B cell (primary cell): ENCODE measurements at regions not wholly inside any gene's neighbourhood (a gene's known extent, or its start where the extent isn't known, plus 50 kb on each side); places are given as distances from the start of the nearest gene placed in this dataset.

Experiments used
- ATAC-seq: fragments of 200-7000 bp; cut with Tn5 transposase; one replicate; pipeline ENCODE4 v1.10.0; 2021; ENCODE audit warnings: low read depth, mild to moderate bottlenecking, moderate number of reproducible peaks, moderate library complexity
- CTCF ChIA-PET: fragments of 350-600 bp; sonication (Branson Sonifier 250); formaldehyde crosslinking; loops from one replicate; lab custom pipeline; 2021; ENCODE audit warnings: antibody characterized with exemption, inconsistent platforms; lab: Charles Lee
- POLR2A ChIA-PET: fragments of 350-600 bp; sonication (Branson Sonifier 250); formaldehyde crosslinking; loops from one replicate; lab custom pipeline; 2021; ENCODE audit warnings: antibody characterized with exemption; lab: Charles Lee
- DNase-seq: peaks from one replicate; pipeline ENCODE4 v3.0.0; 2013
- H2AFZ ChIP-seq: 2 replicates; pipeline ENCODE4 v1.6.1; 2012; ENCODE audit warnings: mild to moderate bottlenecking, low read depth, low read length; ENCODE audit not compliant: insufficient read depth, poor library complexity, severe bottlenecking
- H3K27ac ChIP-seq, 2 donors: 1 replicate in 1 of 2; 2 replicates in 1 of 2; pipeline ENCODE4 v1.5.1; 2012 to 2013; ENCODE audit warnings: low read length in 2 of 2, mild to moderate bottlenecking in 2 of 2, moderate library complexity in 1 of 2
- H3K27me3 ChIP-seq, 4 experiments: fragments of 200-600 bp in 1 of 4; sonication (generic) in 1 of 4; replicated peaks in 1 of 4; 1 replicate in 2 of 4; 2 replicates in 2 of 4; pipeline versions ENCODE4 v1.6.1 to v1.7.0; 2013 to 2016; ENCODE audit warnings: low read length in 3 of 4, mild to moderate bottlenecking in 2 of 4, mixed read lengths in 1 of 4, moderate library complexity in 1 of 4; ENCODE audit not compliant: insufficient read depth in 4 of 4, control insufficient read depth in 3 of 4; ENCODE audit errors: control extremely low read depth in 1 of 4
- H3K36me3 ChIP-seq, 2 experiments: replicated peaks in 1 of 2; 1 replicate in 1 of 2; 2 replicates in 1 of 2; pipeline versions ENCODE4 v1.6.1 to v1.7.1; 2013; ENCODE audit warnings: low read length in 1 of 2; ENCODE audit not compliant: insufficient read depth in 2 of 2, control insufficient read depth in 1 of 2; ENCODE audit errors: control extremely low read depth in 1 of 2, extremely low read depth in 1 of 2
- H3K4me1 ChIP-seq, 2 donors: fragments of 200-600 bp in 1 of 2; sonication (generic) in 1 of 2; 1 replicate in 1 of 2; 2 replicates in 1 of 2; pipeline versions ENCODE4 v1.5.1 to v1.6.1; 2013 to 2017; ENCODE audit warnings: low read length in 2 of 2; ENCODE audit not compliant: control insufficient read depth in 2 of 2, insufficient read depth in 2 of 2
- H3K4me2 ChIP-seq: replicated peaks from 2 replicates; pipeline ENCODE3; 2012; ENCODE audit warnings: mild to moderate bottlenecking, low read depth, low read length; ENCODE audit not compliant: poor library complexity, severe bottlenecking
- H3K4me3 ChIP-seq, 5 experiments: fragments of 200-600 bp in 1 of 5; sonication (generic) in 1 of 5; 1 replicate in 3 of 5; 2 replicates in 2 of 5; pipeline versions ENCODE4 v1.5.1 to v1.7.0; 2011 to 2016; ENCODE audit warnings: low read length in 4 of 5, mild to moderate bottlenecking in 4 of 5, low read depth in 2 of 5, control low read depth in 1 of 5, moderate library complexity in 1 of 5; ENCODE audit not compliant: insufficient read depth in 1 of 5; ENCODE audit errors: control extremely low read depth in 1 of 5, extremely low read depth in 1 of 5
- H3K79me2 ChIP-seq: fragments of 200-600 bp; sonication (generic); one replicate; pipeline ENCODE4 v1.6.0; 2016; ENCODE audit warnings: low read length; ENCODE audit not compliant: control insufficient read depth, insufficient read depth
- H3K9ac ChIP-seq: fragments of 200-600 bp; sonication (generic); 2 replicates; pipeline ENCODE4 v1.6.1; 2017; ENCODE audit warnings: mild to moderate bottlenecking, low read length, moderate library complexity
- H3K9me3 ChIP-seq, 3 donors: one replicate each; pipeline versions ENCODE4 v1.6.1 to v1.7.1; 2013; ENCODE audit warnings: low read length in 2 of 3; ENCODE audit not compliant: control insufficient read depth in 2 of 3, insufficient read depth in 1 of 3; ENCODE audit errors: control extremely low read depth in 1 of 3
- H4K20me1 ChIP-seq: 2 replicates; pipeline ENCODE4 v1.6.0; 2012; ENCODE audit warnings: mild to moderate bottlenecking, low read length; ENCODE audit not compliant: insufficient read depth, control insufficient read depth, poor library complexity, severe bottlenecking
- H3K27ac Mint-ChIP-seq: one replicate; pipeline ENCODE4 v1.8.0; 2021; ENCODE audit warnings: mixed read lengths
- H3K27me3 Mint-ChIP-seq: one replicate; pipeline ENCODE4 v1.8.0; 2021; ENCODE audit warnings: mixed read lengths
- H3K4me1 Mint-ChIP-seq: one replicate; pipeline ENCODE4 v1.8.0; 2021; ENCODE audit warnings: mixed read lengths
- H3K4me3 Mint-ChIP-seq: one replicate; pipeline ENCODE4 v1.8.0; 2021; ENCODE audit warnings: mixed read lengths
- H3K9me3 Mint-ChIP-seq: one replicate; pipeline ENCODE4 v1.8.0; 2022; ENCODE audit warnings: mixed read lengths; ENCODE audit not compliant: insufficient read depth
- CTCF ChIP-seq: fragments of 200-600 bp; IDR thresholded peaks from one replicate; pipeline ENCODE4 v1.8.0; 2022; ENCODE audit warnings: antibody characterized with exemption, mild to moderate bottlenecking
- EZH2 ChIP-seq: IDR thresholded peaks from 2 replicates; pipeline ENCODE4 v1.6.1; 2012; ENCODE audit warnings: borderline replicate concordance, low read depth, mild to moderate bottlenecking, moderate library complexity, low read length; ENCODE audit not compliant: insufficient read depth, poor library complexity, severe bottlenecking
- WGBS: methylation state at CpG from one replicate; pipeline ENCODE4 v1.1.5; 2013; ENCODE audit warnings: missing lambda C conversion rate; ENCODE audit not compliant: insufficient coverage; 5-methylcytosine and 5-hydroxymethylcytosine counted together
- intact Hi-C: fragments of 100-400 bp; cut with micrococcal nuclease; formaldehyde crosslinking; loops from one replicate; pipeline ENCODE4 v1.10.0; 2022

GRCh38 chr10:6770846-6771245 lies 190.8 kb upstream of the PRKCQ start:
- H3K27ac ChIP-seq = no peak overlapping the region
- DNase-seq = no peak
- H3K36me3 ChIP-seq = no peaks in the 10 kb centered on the region
- no peak overlapping the region for H2AFZ ChIP-seq
- H3K27me3 Mint-ChIP-seq = peaks cover 27% of the 10 kb centered on the region
- CTCF ChIA-PET = no interaction called here
- POLR2A ChIA-PET = no interaction called here
- H3K4me1 Mint-ChIP-seq = no peaks in the 10 kb centered on the region
- H3K9me3 Mint-ChIP-seq = peaks cover 2% of the 10 kb centered on the region
- H3K9ac ChIP-seq = no peak overlapping the region
- no peaks in the 10 kb centered on the region for H4K20me1 ChIP-seq
- H3K4me3 Mint-ChIP-seq = no peak overlapping the region
- intact Hi-C loops = no loop called here
- H3K4me3 ChIP-seq = no peak overlapping the region
- no peak for ATAC-seq
- 94% methylated on average over 3 of the region's 6 CpGs for WGBS
- no peak overlapping the region for H3K27ac Mint-ChIP-seq
- H3K4me1 ChIP-seq = no peaks in the 10 kb centered on the region
- TF ChIP-seq CTCF (no peak), EZH2 (no peak)
- H3K9me3 ChIP-seq = peaks cover 0 to 19% (median 10%) of the 10 kb centered on the region in 3 donors
- no peaks in the 10 kb centered on the region for H3K79me2 ChIP-seq
- no peak overlapping the region for H3K4me2 ChIP-seq
- peaks cover 0 to 7% (median 0%) of the 10 kb centered on the region in 4 experiments for H3K27me3 ChIP-seq

DNA sequence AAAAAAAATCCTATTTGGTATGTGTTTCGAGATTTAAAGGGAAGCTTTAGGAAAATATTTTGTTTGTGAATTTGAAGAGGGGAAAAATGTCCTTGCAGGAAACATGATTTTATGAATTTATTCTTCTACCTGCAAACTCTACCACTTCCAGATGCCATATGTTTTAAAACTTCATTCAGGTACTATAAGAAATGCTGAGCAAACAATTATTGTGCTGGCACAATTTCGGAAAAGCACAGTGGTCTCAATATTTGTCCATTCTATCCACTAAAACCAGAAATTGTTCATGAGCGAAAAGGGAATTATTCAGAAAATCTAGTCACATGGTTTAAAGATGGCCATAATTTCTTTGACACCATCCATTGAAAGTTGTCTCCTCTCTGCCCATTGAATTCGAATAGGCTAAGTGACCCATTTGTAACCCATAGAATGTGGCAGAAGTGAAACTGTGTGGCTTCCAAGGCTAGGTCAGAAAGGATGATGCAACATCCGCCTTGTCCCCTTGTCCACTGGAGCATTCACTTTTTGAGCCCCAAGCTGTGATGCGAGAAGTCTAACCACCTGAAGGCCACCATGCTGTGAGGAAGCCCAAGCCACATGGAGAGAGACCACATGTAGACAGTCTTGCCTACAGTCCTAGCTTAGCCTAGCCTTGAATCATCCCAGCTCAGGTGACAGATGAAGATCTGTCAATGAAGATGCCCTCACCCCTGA lies 189.8 kb upstream of the PRKCQ start:
- DNase-seq (no peak), ATAC-seq (no peak)
- Histone ChIP-seq H3K4me3 (no peak overlapping the region), H3K36me3 (no peaks in the 10 kb centered on the region), H3K9me3 (peaks cover 0 to 19% (median 10%) of the 10 kb centered on the region in 3 donors), H4K20me1 (no peaks in the 10 kb centered on the region), H3K4me1 (no peaks in the 10 kb centered on the region), H2AFZ (no peak overlapping the region), H3K4me2 (no peak overlapping the region), H3K27ac (no peak overlapping the region), H3K27me3 (peaks cover 0 to 1% (median 0%) of the 10 kb centered on the region in 4 experiments), H3K9ac (no peak overlapping the region), H3K79me2 (no peaks in the 10 kb centered on the region)
- intact Hi-C loops = no loop called here
- H3K4me3 Mint-ChIP-seq = no peak overlapping the region
- ChIA-PET POLR2A (no interaction called here), CTCF (no interaction called here)
- peaks cover 18% of the 10 kb centered on the region for H3K27me3 Mint-ChIP-seq
- WGBS = 70% methylated on average over 3 of the region's 6 CpGs
- no peak overlapping the region for H3K27ac Mint-ChIP-seq
- H3K4me1 Mint-ChIP-seq = no peaks in the 10 kb centered on the region
- no peak for TF ChIP-seq CTCF
- TF ChIP-seq EZH2 = no peak
- H3K9me3 Mint-ChIP-seq = peaks cover 2% of the 10 kb centered on the region
